HEK293 (cell line): ENCODE measurements at regions not wholly inside any gene's neighbourhood (a gene's known extent, or its start where the extent isn't known, plus 50 kb on each side); places are given as distances from the start of the nearest gene placed in this dataset.
A peak's percentile ranks its signal among the peaks of the same experiment; 100 is the strongest.

ENCODE experiments used
- CTCF ChIA-PET: fragments of 350-600 bp; formaldehyde crosslinking; extraction: SDS; loops from one replicate; lab custom pipeline; 2021; ENCODE audit warnings: antibody characterized with exemption; lab: Yijun Ruan, JAX
- POLR2A ChIA-PET: fragments of 300-600 bp; formaldehyde crosslinking; extraction: SDS; loops from one replicate; lab custom pipeline; 2020; ENCODE audit warnings: antibody characterized with exemption, inconsistent platforms; lab: Yijun Ruan, JAX
- H3K27ac ChIP-seq: fragments of 200-500 bp; sonication (Bioruptor generic); 2 replicates; pipeline ENCODE4 v1.5.1; 2014; ENCODE audit warnings: low read depth, low read length, control low read depth, inconsistent platforms; ENCODE audit errors: extremely low read depth
- H3K36me3 ChIP-seq, 2 experiments: fragments of 200-500 bp in 1 of 2; sonication (Bioruptor generic) in 1 of 2; 1 replicate in 1 of 2; 2 replicates in 1 of 2; pipeline ENCODE4 v1.5.1; 2014 to 2017; ENCODE audit warnings: inconsistent platforms in 2 of 2, low read length in 2 of 2; ENCODE audit not compliant: control insufficient read depth in 2 of 2, insufficient read depth in 1 of 2
- H3K4me1 ChIP-seq: fragments of 200-500 bp; sonication (Bioruptor generic); 2 replicates; pipeline ENCODE4 v1.5.1; 2014; ENCODE audit warnings: mild to moderate bottlenecking, low read length, inconsistent platforms; ENCODE audit not compliant: control insufficient read depth, insufficient read depth
- H3K4me3 ChIP-seq: 2 replicates; pipeline ENCODE4 v1.5.1; 2011; ENCODE audit warnings: low read depth, mild to moderate bottlenecking, control low read depth, low read length, moderate library complexity
- H3K9me3 ChIP-seq: fragments of 200-500 bp; sonication (Bioruptor generic); 2 replicates; pipeline ENCODE4 v1.5.1; 2014; ENCODE audit warnings: low read depth, low read length, inconsistent platforms; ENCODE audit not compliant: control insufficient read depth, insufficient read depth
- CTCF ChIP-seq: fragments of 450-650 bp; formaldehyde crosslinking; IDR thresholded peaks from 2 replicates; pipeline ENCODE4 v1.5.1; 2016; ENCODE audit warnings: missing biosample characterization, missing genetic modification characterization
- PATZ1 ChIP-seq: fragments of 450-650 bp; formaldehyde crosslinking; IDR thresholded peaks from 2 replicates; pipeline ENCODE4 v1.5.1; 2016; ENCODE audit warnings: missing biosample characterization, missing genetic modification characterization
- PRDM1 ChIP-seq: fragments of 450-650 bp; formaldehyde crosslinking; IDR thresholded peaks from 2 replicates; pipeline ENCODE4; 2016; ENCODE audit warnings: missing biosample characterization, missing genetic modification characterization
- REPIN1 ChIP-seq: fragments of 450-650 bp; formaldehyde crosslinking; IDR thresholded peaks from 2 replicates; pipeline ENCODE4 v1.5.1; 2017; ENCODE audit warnings: missing biosample characterization, missing genetic modification characterization, low read depth
- SP3 ChIP-seq: fragments of 450-650 bp; formaldehyde crosslinking; IDR thresholded peaks from 2 replicates; pipeline ENCODE4 v1.5.1; 2016; ENCODE audit warnings: missing biosample characterization, missing genetic modification characterization
- TSHZ1 ChIP-seq: fragments of 450-650 bp; formaldehyde crosslinking; IDR thresholded peaks from 2 replicates; pipeline ENCODE4 v1.5.1; 2016; ENCODE audit warnings: missing biosample characterization, missing genetic modification characterization, borderline replicate concordance
- ZBTB7A ChIP-seq: fragments of 450-650 bp; formaldehyde crosslinking; IDR thresholded peaks from 2 replicates; pipeline ENCODE4 v1.5.1; 2016; ENCODE audit warnings: low read depth, missing biosample characterization, missing genetic modification characterization
- ZFP3 ChIP-seq: fragments of 450-650 bp; formaldehyde crosslinking; IDR thresholded peaks from 2 replicates; pipeline ENCODE4 v1.5.1; 2016; ENCODE audit warnings: low read depth, missing biosample characterization, missing genetic modification characterization
- ZNF114 ChIP-seq: fragments of 450-650 bp; formaldehyde crosslinking; IDR thresholded peaks from 2 replicates; pipeline ENCODE4 v1.5.0; 2017; ENCODE audit warnings: missing biosample characterization, missing genetic modification characterization
- ZNF121 ChIP-seq: fragments of 450-650 bp; formaldehyde crosslinking; IDR thresholded peaks from 2 replicates; pipeline ENCODE4 v1.5.1; 2016; ENCODE audit warnings: missing biosample characterization, missing genetic modification characterization
- ZNF341 ChIP-seq: fragments of 450-650 bp; formaldehyde crosslinking; IDR thresholded peaks from 2 replicates; pipeline ENCODE4; 2016; ENCODE audit warnings: low read depth, missing biosample characterization, missing genetic modification characterization
- ZNF354C ChIP-seq: fragments of 450-650 bp; formaldehyde crosslinking; IDR thresholded peaks from 2 replicates; pipeline ENCODE4 v1.5.1; 2016; ENCODE audit warnings: missing biosample characterization, missing genetic modification characterization, low read depth, borderline replicate concordance
- ZNF366 ChIP-seq: fragments of 450-650 bp; formaldehyde crosslinking; conservative IDR thresholded peaks from 2 replicates; pipeline ENCODE4 v1.5.1; 2016; ENCODE audit warnings: missing biosample characterization, missing genetic modification characterization
- ZNF510 ChIP-seq: fragments of 450-650 bp; formaldehyde crosslinking; IDR thresholded peaks from 2 replicates; pipeline ENCODE4 v1.5.1; 2018; ENCODE audit warnings: mild to moderate bottlenecking, missing genetic modification characterization, missing biosample characterization; ENCODE audit not compliant: insufficient replicate concordance
- ZNF518A ChIP-seq: fragments of 450-650 bp; formaldehyde crosslinking; conservative IDR thresholded peaks from 2 replicates; pipeline ENCODE4 v1.5.1; 2016; ENCODE audit warnings: low read depth, missing biosample characterization, missing genetic modification characterization
- ZNF521 ChIP-seq: fragments of 450-650 bp; formaldehyde crosslinking; IDR thresholded peaks from 2 replicates; pipeline ENCODE4 v1.5.1; 2017; ENCODE audit warnings: missing biosample characterization, mild to moderate bottlenecking, missing genetic modification characterization
- ZNF558 ChIP-seq: fragments of 450-650 bp; formaldehyde crosslinking; IDR thresholded peaks from 2 replicates; pipeline ENCODE4 v1.5.1; 2016; ENCODE audit warnings: missing biosample characterization, missing genetic modification characterization
- ZNF571 ChIP-seq: fragments of 450-650 bp; formaldehyde crosslinking; IDR thresholded peaks from 2 replicates; pipeline ENCODE4 v1.5.0; 2017; ENCODE audit warnings: missing biosample characterization, missing genetic modification characterization
- ZNF600 ChIP-seq: fragments of 450-650 bp; formaldehyde crosslinking; IDR thresholded peaks from 2 replicates; pipeline ENCODE4 v1.5.1; 2016; ENCODE audit warnings: missing biosample characterization, missing genetic modification characterization
- ZNF701 ChIP-seq: fragments of 450-650 bp; formaldehyde crosslinking; IDR thresholded peaks from 2 replicates; pipeline ENCODE4 v1.5.1; 2016; ENCODE audit warnings: missing biosample characterization, missing genetic modification characterization
- ZNF768 ChIP-seq: fragments of 450-650 bp; formaldehyde crosslinking; IDR thresholded peaks from 2 replicates; pipeline ENCODE4 v1.5.1; 2018; ENCODE audit warnings: missing biosample characterization, mild to moderate bottlenecking, missing genetic modification characterization

GRCh38 chr1:8261398-8261762 is 56.5 kb upstream of the SLC45A1 start:
- H3K27ac ChIP-seq: no peak overlapping the region
- no peaks in the 10 kb centered on the region for H3K36me3 ChIP-seq
- H3K9me3 ChIP-seq: no peaks in the 10 kb centered on the region
- H3K4me3 ChIP-seq: no peak overlapping the region
- POLR2A ChIA-PET: no interaction called here
- peaks cover 7% of the 10 kb centered on the region for H3K4me1 ChIP-seq
- TF ChIP-seq ZNF518A (tag by site-specific recombination) (no peak), ZNF510 (no peak), ZNF521 (tag by site-specific recombination) (no peak), TSHZ1 (tag by site-specific recombination) (no peak), ZNF354C (tag by site-specific recombination) (no peak), ZNF114 (tag by site-specific recombination) (no peak), ZNF341 (no peak), ZFP3 (tag by site-specific recombination) (no peak), ZNF768 (no peak)
- CTCF ChIA-PET: interaction anchor here (0.8 kb wide), 1 partner anchor 52 kb away, joined by 4 read pairs; no protein-coding TSS in a partner anchor

DNA sequence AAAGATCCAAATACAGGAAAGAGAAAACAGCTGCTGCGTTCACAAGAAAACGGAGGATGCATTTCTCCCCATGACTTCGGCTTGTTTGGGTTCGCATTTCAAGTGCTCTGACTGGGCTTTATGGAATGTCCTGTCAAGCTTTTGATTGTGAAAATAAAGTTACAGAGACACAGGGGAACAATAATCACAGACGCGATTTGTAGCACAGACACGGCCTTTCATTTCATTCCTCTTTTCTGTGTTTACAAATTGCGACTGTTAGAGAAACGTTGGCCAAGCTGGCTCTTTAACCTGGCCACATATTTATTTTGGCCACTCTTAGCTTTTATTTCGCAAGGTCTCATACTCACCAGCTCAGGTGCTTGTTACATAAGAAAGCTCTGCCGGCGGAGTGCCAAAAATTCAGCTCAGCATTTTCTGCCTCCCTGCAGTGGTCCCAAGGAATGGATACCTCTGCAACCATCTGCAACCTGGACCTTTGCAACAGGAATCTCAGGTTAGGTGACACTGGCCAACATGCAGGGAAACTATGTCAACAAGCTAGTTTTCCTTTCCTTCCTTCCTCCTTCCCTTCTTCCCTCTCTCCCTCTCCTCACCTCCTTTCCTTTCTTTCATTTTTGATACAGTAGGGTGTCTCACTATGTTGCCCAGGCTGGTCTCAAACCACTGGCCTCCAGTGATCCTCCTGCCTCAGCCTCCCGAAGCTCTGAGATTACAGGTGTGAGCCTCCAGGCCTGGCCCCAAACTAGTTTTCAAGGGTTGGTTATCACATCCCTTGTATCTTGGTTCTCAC is 58.2 kb upstream of the SLC45A1 start:
- Histone ChIP-seq H3K9me3 (no peaks in the 10 kb centered on the region), H3K4me1 (peaks cover 7% of the 10 kb centered on the region), H3K27ac (no peak overlapping the region), H3K36me3 (no peaks in the 10 kb centered on the region), H3K4me3 (no peak overlapping the region)
- CTCF ChIA-PET: interaction anchor here (0.6 to 0.7 kb wide), 3 partner anchors 16 to 275 kb away, joined by 3 to 6 read pairs (median 3); no protein-coding TSS in a partner anchor
- POLR2A ChIA-PET: interaction anchor here (0.6 kb wide), 1 partner anchor 285 kb away, joined by 3 read pairs; no protein-coding TSS in a partner anchor
- TF ChIP-seq ZNF121 (tag by site-specific recombination) (peak; percentile 66), ZBTB7A (tag by site-specific recombination) (no peak), PATZ1 (no peak), PRDM1 (tag by site-specific recombination) (0 out of 2 replicates have a peak, but pooled peaks have one; percentile 6), REPIN1 (tag by site-specific recombination) (no peak), SP3 (tag by site-specific recombination) (no peak), ZNF558 (tag by site-specific recombination) (no peak), CTCF (no peak), ZNF366 (tag by site-specific recombination) (peak; percentile 91), ZNF600 (tag by site-specific recombination) (no peak), ZNF521 (tag by site-specific recombination) (no peak), ZNF701 (no peak), ZNF571 (no peak)
